ENCODE measurements at regions not wholly inside any gene's neighbourhood (a gene's known extent, or its start where the extent isn't known, plus 50 kb on each side); places are given as distances from the start of the nearest gene placed in this dataset.

DNA sequence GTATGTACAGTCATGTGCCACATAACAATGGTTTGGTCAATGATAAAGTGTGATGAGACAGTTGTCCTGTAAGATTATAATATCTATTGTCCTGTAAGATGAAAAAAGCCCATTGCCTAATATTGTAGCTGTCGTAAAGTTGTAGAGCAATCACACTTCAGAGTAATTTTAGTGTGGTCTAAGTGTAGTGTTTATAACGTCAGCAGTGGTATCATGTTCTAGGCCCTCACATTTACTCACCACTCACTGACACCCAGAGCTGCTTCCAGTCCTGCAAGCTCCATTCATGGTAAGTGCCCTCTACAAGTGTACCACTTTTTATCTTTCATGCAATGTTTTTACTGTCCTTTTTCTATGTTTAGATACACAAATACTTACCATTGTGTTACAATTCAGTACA lies 259.9 kb upstream of the RAB4A start:
- TF ChIP-seq YY1 (IDR thresholded peaks at IDR 0.05) (no peak), GABPA (IDR thresholded peaks at IDR 0.05 in 1 of 2, conservative IDR thresholded peaks at IDR 0.05 in 1 of 2) (no peak), RAD21 (IDR thresholded peaks at IDR 0.05) (no peak), EGR1 (IDR thresholded peaks at IDR 0.05; ENCODE audit: low read depth in 2 of 2) (no peak)
- TF ChIP-seq, protein P1, sequence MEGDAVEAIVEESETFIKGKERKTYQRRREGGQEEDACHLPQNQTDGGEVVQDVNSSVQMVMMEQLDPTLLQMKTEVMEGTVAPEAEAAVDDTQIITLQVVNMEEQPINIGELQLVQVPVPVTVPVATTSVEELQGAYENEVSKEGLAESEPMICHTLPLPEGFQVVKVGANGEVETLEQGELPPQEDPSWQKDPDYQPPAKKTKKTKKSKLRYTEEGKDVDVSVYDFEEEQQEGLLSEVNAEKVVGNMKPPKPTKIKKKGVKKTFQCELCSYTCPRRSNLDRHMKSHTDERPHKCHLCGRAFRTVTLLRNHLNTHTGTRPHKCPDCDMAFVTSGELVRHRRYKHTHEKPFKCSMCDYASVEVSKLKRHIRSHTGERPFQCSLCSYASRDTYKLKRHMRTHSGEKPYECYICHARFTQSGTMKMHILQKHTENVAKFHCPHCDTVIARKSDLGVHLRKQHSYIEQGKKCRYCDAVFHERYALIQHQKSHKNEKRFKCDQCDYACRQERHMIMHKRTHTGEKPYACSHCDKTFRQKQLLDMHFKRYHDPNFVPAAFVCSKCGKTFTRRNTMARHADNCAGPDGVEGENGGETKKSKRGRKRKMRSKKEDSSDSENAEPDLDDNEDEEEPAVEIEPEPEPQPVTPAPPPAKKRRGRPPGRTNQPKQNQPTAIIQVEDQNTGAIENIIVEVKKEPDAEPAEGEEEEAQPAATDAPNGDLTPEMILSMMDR (IDR thresholded peaks at IDR 0.05; ENCODE audit: low read depth, low read length, missing input control), result no peak
- TF ChIP-seq, protein P2, sequence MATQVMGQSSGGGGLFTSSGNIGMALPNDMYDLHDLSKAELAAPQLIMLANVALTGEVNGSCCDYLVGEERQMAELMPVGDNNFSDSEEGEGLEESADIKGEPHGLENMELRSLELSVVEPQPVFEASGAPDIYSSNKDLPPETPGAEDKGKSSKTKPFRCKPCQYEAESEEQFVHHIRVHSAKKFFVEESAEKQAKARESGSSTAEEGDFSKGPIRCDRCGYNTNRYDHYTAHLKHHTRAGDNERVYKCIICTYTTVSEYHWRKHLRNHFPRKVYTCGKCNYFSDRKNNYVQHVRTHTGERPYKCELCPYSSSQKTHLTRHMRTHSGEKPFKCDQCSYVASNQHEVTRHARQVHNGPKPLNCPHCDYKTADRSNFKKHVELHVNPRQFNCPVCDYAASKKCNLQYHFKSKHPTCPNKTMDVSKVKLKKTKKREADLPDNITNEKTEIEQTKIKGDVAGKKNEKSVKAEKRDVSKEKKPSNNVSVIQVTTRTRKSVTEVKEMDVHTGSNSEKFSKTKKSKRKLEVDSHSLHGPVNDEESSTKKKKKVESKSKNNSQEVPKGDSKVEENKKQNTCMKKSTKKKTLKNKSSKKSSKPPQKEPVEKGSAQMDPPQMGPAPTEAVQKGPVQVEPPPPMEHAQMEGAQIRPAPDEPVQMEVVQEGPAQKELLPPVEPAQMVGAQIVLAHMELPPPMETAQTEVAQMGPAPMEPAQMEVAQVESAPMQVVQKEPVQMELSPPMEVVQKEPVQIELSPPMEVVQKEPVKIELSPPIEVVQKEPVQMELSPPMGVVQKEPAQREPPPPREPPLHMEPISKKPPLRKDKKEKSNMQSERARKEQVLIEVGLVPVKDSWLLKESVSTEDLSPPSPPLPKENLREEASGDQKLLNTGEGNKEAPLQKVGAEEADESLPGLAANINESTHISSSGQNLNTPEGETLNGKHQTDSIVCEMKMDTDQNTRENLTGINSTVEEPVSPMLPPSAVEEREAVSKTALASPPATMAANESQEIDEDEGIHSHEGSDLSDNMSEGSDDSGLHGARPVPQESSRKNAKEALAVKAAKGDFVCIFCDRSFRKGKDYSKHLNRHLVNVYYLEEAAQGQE (IDR thresholded peaks at IDR 0.05), result no peak
- TF ChIP-seq, protein P3, sequence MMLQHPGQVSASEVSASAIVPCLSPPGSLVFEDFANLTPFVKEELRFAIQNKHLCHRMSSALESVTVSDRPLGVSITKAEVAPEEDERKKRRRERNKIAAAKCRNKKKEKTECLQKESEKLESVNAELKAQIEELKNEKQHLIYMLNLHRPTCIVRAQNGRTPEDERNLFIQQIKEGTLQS (IDR thresholded peaks at IDR 0.05), result no peak

Data from liver (tissue), 3 donors.